Uterus (tissue), 3 donors: ENCODE measurements at regions not wholly inside any gene's neighbourhood (a gene's known extent, or its start where the extent isn't known, plus 50 kb on each side); places are given as distances from the start of the nearest gene placed in this dataset.
"Not testable (repeated sequence)": the region's sequence is repeated elsewhere in the genome, so short reads cannot be mapped to it uniquely, and the experiment has no call there.

Experiments
- DNase-seq, 2 donors: peaks; one replicate each; pipeline ENCODE4 v3.0.0-alpha.2; 2019 to 2020
- H3K27ac ChIP-seq, 2 donors: fragments of 200-600 bp; sonication (generic); 1 replicate in 1 of 2; 2 replicates in 1 of 2; pipeline ENCODE4 v1.5.1; 2016 to 2018
- H3K27me3 ChIP-seq, 2 donors: fragments of 200-600 bp; sonication (generic); one replicate each; pipeline ENCODE4 v1.5.1; 2018 to 2019; ENCODE audit warnings: control low read depth in 1 of 2
- H3K36me3 ChIP-seq, 2 donors: fragments of 200-600 bp; sonication (generic); one replicate each; pipeline ENCODE4 v1.5.1; 2019; ENCODE audit warnings: control low read depth in 1 of 2
- H3K4me1 ChIP-seq, 2 donors: fragments of 200-600 bp; sonication (generic); one replicate each; pipeline ENCODE4 v1.5.1; 2018 to 2019; ENCODE audit warnings: control low read depth in 1 of 2
- H3K4me3 ChIP-seq, 2 donors: fragments of 200-600 bp; sonication (generic); 1 replicate in 1 of 2; 2 replicates in 1 of 2; pipeline ENCODE4 v1.5.1; 2018 to 2019; ENCODE audit warnings: mild to moderate bottlenecking in 1 of 2
- H3K9me3 ChIP-seq, 2 donors: fragments of 200-600 bp; sonication (generic); one replicate each; pipeline ENCODE4 v1.5.1; 2019; ENCODE audit warnings: control low read depth in 1 of 2
- POLR2A ChIP-seq, 2 donors: fragments of 450-650 bp; IDR thresholded peaks; one replicate each; pipeline ENCODE4 v1.6.1; 2016; ENCODE audit warnings: antibody characterized with exemption in 2 of 2, mild to moderate bottlenecking in 1 of 2, moderate library complexity in 1 of 2
- intact Hi-C: fragments of 100-400 bp; cut with DNase I; formaldehyde crosslinking; loops from one replicate; pipeline ENCODE4 v1.15.1; 2023; ENCODE audit warnings: low total_unique reads
- TF ChIP-seq, protein P1 (sequence below), 4 experiments: fragments of 200-600 bp in 2 of 4; fragments of 450-650 bp in 2 of 4; sonication (generic) in 2 of 4; IDR thresholded peaks; one replicate each; pipeline ENCODE4 v1.5.1; 2016 to 2019; ENCODE audit warnings: antibody characterized with exemption in 4 of 4, mild to moderate bottlenecking in 2 of 4, moderate library complexity in 1 of 4
- donor health status: DM: yes; HTN: yes; CAD: no.

- Histone ChIP-seq H3K27ac (no peak overlapping the region), H3K9me3 (no peaks in the 10 kb centered on the region), H3K27me3 (no peaks in the 10 kb centered on the region), H3K36me3 (no peaks in the 10 kb centered on the region), H3K4me1 (no peaks in the 10 kb centered on the region), H3K4me3 (no peak overlapping the region)
- intact Hi-C loops, result no loop called here
- TF ChIP-seq POLR2A (IDR thresholded peaks at IDR 0.05), result no peak
- TF ChIP-seq, protein P1, sequence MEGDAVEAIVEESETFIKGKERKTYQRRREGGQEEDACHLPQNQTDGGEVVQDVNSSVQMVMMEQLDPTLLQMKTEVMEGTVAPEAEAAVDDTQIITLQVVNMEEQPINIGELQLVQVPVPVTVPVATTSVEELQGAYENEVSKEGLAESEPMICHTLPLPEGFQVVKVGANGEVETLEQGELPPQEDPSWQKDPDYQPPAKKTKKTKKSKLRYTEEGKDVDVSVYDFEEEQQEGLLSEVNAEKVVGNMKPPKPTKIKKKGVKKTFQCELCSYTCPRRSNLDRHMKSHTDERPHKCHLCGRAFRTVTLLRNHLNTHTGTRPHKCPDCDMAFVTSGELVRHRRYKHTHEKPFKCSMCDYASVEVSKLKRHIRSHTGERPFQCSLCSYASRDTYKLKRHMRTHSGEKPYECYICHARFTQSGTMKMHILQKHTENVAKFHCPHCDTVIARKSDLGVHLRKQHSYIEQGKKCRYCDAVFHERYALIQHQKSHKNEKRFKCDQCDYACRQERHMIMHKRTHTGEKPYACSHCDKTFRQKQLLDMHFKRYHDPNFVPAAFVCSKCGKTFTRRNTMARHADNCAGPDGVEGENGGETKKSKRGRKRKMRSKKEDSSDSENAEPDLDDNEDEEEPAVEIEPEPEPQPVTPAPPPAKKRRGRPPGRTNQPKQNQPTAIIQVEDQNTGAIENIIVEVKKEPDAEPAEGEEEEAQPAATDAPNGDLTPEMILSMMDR (IDR thresholded peaks at IDR 0.05), result no peak
- DNase-seq, result no peak
Measured at GRCh38 chr1:37358992-37359391, 115.4 kb upstream of the ZC3H12A start.

DNA sequence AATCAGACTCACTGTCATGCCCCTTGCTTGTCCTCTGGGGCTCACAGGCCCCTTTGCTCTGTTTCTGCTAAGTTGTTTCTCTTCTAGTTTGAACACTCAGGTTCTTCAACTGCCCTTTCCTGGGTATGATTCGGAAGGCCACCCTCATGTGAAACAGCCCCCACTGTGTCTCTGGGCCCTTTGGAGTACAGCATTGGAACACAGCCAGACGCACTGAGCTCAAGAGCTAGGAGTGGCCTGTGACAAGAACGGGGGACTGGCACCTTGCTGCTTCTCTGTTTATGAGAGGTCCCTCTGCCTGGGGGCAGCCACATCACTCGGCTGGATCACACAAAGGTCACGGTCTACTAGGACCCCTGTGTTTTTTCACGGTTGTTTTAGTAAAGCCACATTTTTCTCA lies 114.4 kb upstream of the ZC3H12A start:
- H3K27ac ChIP-seq, result no peak overlapping the region
- no peak overlapping the region for H3K4me3 ChIP-seq
- no peaks in the 10 kb centered on the region for H3K27me3 ChIP-seq
- intact Hi-C loops, result no loop called here
- no peak for TF ChIP-seq POLR2A (IDR thresholded peaks at IDR 0.05)
- TF ChIP-seq, protein P1 (IDR thresholded peaks at IDR 0.05), result no peak
- H3K36me3 ChIP-seq, result no peaks in the 10 kb centered on the region
- no peak for DNase-seq
- no peaks in the 10 kb centered on the region for H3K4me1 ChIP-seq
- no peaks in the 10 kb centered on the region for H3K9me3 ChIP-seq

DNA sequence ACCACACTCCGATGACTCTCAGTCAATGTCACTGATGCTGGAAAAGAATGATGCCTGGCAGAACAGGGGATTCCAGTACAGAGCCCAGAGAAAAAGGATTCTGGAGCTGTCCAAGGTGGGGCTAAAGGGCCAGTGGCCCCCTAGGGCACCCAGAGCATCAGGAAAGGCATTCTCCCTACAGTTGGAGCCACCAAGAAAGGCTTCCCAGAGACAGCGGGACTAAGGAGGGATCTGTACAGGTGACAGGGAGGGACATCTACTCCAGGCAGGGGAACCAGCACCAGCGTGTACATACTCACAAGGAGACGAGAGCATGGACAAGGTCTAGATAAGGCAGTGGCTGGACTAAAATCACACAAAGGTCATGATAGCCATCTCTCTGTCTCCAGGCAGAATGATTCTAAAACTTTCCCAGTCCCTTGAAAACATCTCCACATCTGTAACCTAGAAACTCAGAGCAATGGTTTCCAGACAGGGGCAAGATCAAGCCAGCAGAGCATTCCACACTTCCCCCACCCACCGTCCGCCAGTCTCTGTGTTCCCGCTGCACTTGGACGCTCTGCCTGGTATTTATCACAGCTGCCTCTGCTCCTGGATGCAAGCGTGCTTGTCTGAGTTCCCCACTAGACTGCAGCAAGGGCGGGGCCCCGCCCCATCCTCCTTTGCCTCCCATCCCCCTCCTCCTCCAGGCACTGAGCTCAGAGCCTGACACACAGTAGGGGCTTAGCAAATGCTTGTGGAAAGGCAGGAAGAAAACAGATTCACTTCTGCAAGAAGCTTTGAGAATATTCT lies 111.6 kb upstream of the ZC3H12A start:
- no peaks in the 10 kb centered on the region for H3K9me3 ChIP-seq
- TF ChIP-seq, protein P1 (IDR thresholded peaks at IDR 0.05), result no peak
- TF ChIP-seq POLR2A (IDR thresholded peaks at IDR 0.05), result no peak
- no peaks in the 10 kb centered on the region for H3K4me1 ChIP-seq
- no peak overlapping the region for H3K4me3 ChIP-seq
- H3K27ac ChIP-seq, result no peak overlapping the region
- H3K36me3 ChIP-seq, result no peaks in the 10 kb centered on the region
- no peaks in the 10 kb centered on the region for H3K27me3 ChIP-seq
- intact Hi-C loops, result no loop called here
- peak in 1 of 2 donors; percentile 32 for DNase-seq

DNA sequence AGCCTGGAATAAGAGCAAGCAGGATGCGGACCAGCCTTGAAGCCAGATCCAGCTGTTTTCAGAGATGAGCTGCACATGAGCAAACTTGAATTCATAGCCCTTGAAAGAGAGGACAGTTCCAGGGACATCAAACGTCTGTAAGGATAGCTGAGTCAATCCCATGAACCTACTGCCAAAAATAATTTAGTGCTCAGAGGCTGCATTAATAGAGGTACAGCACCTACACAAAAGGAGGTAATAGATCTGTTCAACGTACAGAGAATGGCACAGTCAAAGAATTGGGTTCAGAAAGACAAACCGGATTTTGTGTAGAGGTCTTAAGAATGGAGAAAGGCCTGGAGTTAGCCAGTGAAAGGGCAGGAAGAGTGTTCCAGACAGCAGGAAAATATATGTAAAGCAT lies 110.8 kb upstream of the ZC3H12A start:
- Histone ChIP-seq H3K27ac (no peak overlapping the region), H3K36me3 (no peaks in the 10 kb centered on the region), H3K4me1 (no peaks in the 10 kb centered on the region), H3K4me3 (no peak overlapping the region), H3K9me3 (no peaks in the 10 kb centered on the region), H3K27me3 (no peaks in the 10 kb centered on the region)
- no peak for DNase-seq
- intact Hi-C loops, result no loop called here
- TF ChIP-seq, protein P1 (IDR thresholded peaks at IDR 0.05), result no peak
- no peak for TF ChIP-seq POLR2A (IDR thresholded peaks at IDR 0.05)

DNA sequence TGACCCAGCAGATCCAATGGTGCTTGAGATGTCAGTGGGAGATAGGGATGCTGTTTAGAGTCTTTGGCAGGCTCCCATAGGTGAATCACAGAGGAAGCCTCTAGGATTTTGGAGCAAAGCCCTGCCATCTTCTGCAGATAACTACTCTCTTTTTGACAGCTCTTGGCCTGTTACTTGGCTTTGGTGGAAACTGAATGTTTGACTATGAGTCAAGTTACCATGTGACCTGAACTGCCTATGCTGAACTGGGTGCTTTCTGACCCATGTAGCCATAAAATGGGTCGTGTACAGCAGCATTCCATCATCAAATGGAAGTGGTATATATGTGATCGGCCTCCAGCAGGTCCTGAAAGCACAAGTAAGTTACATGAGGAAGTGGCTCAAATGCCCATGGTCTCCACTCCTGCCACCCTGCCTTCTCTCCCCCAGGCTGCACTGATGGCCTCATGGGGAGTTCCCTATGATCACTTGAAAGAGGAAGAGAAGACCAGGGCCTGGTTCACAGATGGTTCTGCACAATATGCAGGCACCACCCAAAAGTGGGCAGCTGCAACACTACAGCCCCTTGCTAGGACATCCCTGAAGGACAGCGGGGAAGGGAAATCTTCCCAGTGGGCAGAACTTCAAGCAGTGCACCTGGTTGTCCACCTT lies 105.6 kb upstream of the ZC3H12A start:
- H3K9me3 ChIP-seq, H3K4me3 ChIP-seq, DNase-seq, H3K27ac ChIP-seq, H3K36me3 ChIP-seq, intact Hi-C loops, H3K4me1 ChIP-seq, H3K27me3 ChIP-seq: not testable (repeated sequence)
